GM18508 (cell line): ENCODE measurements at regions not wholly inside any gene's neighbourhood (a gene's known extent, or its start where the extent isn't known, plus 50 kb on each side); places are given as distances from the start of the nearest gene placed in this dataset.

Experiments
- ATAC-seq: cut with Tn5 transposase; IDR thresholded peaks from one replicate; pipeline ENCODE4 v1.9.1; 2021; ENCODE audit warnings: moderate number of reproducible peaks; ENCODE audit not compliant: insufficient read depth, unreplicated experiment

GRCh38 chr3:174633342-174633741 is 225.8 kb upstream of the NAALADL2 start:
- no peak for ATAC-seq

GRCh38 chr3:174636451-174636850 is 222.7 kb upstream of the NAALADL2 start:
- ATAC-seq = no peak

- no peak for ATAC-seq
Observed at GRCh38 chr3:174639406-174639805, 219.7 kb upstream of the NAALADL2 start.

GRCh38 chr3:174639970-174640369 is 219.2 kb upstream of the NAALADL2 start:
- no peak for ATAC-seq

GRCh38 chr3:174640932-174641331 is 218.2 kb upstream of the NAALADL2 start:
- no peak for ATAC-seq

- ATAC-seq = no peak
Observed at GRCh38 chr3:174644287-174644686, 214.8 kb upstream of the NAALADL2 start.

GRCh38 chr3:174651951-174652350 is 207.2 kb upstream of the NAALADL2 start:
- no peak for ATAC-seq

GRCh38 chr3:174659511-174659910 is 199.6 kb upstream of the NAALADL2 start:
- no peak for ATAC-seq

GRCh38 chr3:174662653-174663052 is 196.5 kb upstream of the NAALADL2 start:
- ATAC-seq = no peak

- no peak for ATAC-seq
Observed at GRCh38 chr3:174667386-174667785, 191.7 kb upstream of the NAALADL2 start.

GRCh38 chr3:174675406-174675805 is 183.7 kb upstream of the NAALADL2 start:
- no peak for ATAC-seq

GRCh38 chr3:174681784-174682183 is 177.3 kb upstream of the NAALADL2 start:
- ATAC-seq = no peak

- ATAC-seq = no peak
Observed at GRCh38 chr3:174685796-174686195, 173.3 kb upstream of the NAALADL2 start.

GRCh38 chr3:174697310-174697709 is 161.8 kb upstream of the NAALADL2 start:
- no peak for ATAC-seq

GRCh38 chr3:174700736-174701135 is 158.4 kb upstream of the NAALADL2 start:
- no peak for ATAC-seq

GRCh38 chr3:174710612-174711011 is 148.5 kb upstream of the NAALADL2 start:
- ATAC-seq = no peak

- ATAC-seq = no peak
Observed at GRCh38 chr3:174715386-174715785, 143.7 kb upstream of the NAALADL2 start.

- ATAC-seq = no peak
Observed at GRCh38 chr3:174716956-174717505, 142.1 kb upstream of the NAALADL2 start.

GRCh38 chr3:174720717-174721116 is 138.4 kb upstream of the NAALADL2 start:
- no peak for ATAC-seq

- ATAC-seq = no peak
Observed at GRCh38 chr3:174725303-174725702, 133.8 kb upstream of the NAALADL2 start.

GRCh38 chr3:174737966-174738365 is 121.2 kb upstream of the NAALADL2 start:
- no peak for ATAC-seq

- ATAC-seq = no peak
Observed at GRCh38 chr3:174749143-174749542, 110.0 kb upstream of the NAALADL2 start.
